Astrocyte of the spinal cord (primary cell): ENCODE measurements at regions not wholly inside any gene's neighbourhood (a gene's known extent, or its start where the extent isn't known, plus 50 kb on each side); places are given as distances from the start of the nearest gene placed in this dataset.

Source experiments
- DNase-seq: peaks from one replicate; pipeline ENCODE4 v3.0.0; 2011; ENCODE audit warnings: low read depth, low spot score
- H3K4me3 ChIP-seq: 2 replicates; pipeline ENCODE4 v1.5.1; 2011; ENCODE audit warnings: low read depth, mild to moderate bottlenecking, low read length, moderate library complexity
- in situ Hi-C: cut with HindIII; loops from 2 replicates; pipeline ENCODE4 v1.10.0; 2017; ENCODE audit warnings: low sequenced_read_pairs
- TF ChIP-seq, protein P1 (sequence below): IDR thresholded peaks from 2 replicates; pipeline ENCODE4 v1.5.1; 2012; ENCODE audit warnings: low read depth, mild to moderate bottlenecking, low read length, inconsistent platforms

DNA sequence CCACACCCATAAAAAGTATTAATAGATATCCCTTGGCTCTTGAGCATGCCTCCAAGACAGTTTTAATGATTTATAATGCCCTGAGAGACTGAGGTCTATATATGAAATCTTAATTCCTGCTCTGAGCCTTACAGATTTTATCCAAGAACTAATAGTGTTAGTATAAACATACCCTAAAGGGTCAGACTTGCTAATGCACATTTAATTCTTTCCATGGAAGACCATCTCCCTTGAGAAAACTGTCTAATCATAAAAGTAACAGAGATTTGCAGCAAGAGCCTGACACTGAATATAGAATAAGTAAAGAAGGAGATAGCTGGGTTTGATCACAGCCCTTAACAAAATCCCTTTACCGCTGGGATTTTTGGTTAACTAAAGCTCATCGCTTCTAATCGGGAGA is 650.8 kb upstream of the KLF12 start:
- in situ Hi-C loops: no loop called here
- DNase-seq: no peak
- no peak overlapping the region for H3K4me3 ChIP-seq
- TF ChIP-seq, protein P1, sequence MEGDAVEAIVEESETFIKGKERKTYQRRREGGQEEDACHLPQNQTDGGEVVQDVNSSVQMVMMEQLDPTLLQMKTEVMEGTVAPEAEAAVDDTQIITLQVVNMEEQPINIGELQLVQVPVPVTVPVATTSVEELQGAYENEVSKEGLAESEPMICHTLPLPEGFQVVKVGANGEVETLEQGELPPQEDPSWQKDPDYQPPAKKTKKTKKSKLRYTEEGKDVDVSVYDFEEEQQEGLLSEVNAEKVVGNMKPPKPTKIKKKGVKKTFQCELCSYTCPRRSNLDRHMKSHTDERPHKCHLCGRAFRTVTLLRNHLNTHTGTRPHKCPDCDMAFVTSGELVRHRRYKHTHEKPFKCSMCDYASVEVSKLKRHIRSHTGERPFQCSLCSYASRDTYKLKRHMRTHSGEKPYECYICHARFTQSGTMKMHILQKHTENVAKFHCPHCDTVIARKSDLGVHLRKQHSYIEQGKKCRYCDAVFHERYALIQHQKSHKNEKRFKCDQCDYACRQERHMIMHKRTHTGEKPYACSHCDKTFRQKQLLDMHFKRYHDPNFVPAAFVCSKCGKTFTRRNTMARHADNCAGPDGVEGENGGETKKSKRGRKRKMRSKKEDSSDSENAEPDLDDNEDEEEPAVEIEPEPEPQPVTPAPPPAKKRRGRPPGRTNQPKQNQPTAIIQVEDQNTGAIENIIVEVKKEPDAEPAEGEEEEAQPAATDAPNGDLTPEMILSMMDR: no peak

DNA sequence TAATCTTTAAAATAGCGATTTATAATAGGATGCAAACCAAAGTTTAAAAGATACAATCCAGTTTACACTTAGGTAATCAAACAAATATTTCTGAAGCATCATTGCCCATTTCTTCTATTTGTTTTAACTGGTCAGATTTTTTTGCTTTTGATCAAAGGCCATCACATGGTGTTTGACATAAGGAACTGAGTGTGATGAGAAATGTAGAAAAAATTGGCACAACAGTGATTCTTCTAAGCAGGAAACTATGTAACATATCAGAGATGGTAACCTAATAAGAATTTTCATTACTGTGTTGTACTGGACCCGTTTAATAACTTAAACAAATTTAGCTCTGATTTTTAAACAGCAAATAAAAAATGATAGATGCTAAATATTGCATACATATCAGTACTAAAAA is 644.7 kb upstream of the KLF12 start:
- in situ Hi-C loops: no loop called here
- TF ChIP-seq, protein P1: no peak
- no peak for DNase-seq
- H3K4me3 ChIP-seq: no peak overlapping the region

DNA sequence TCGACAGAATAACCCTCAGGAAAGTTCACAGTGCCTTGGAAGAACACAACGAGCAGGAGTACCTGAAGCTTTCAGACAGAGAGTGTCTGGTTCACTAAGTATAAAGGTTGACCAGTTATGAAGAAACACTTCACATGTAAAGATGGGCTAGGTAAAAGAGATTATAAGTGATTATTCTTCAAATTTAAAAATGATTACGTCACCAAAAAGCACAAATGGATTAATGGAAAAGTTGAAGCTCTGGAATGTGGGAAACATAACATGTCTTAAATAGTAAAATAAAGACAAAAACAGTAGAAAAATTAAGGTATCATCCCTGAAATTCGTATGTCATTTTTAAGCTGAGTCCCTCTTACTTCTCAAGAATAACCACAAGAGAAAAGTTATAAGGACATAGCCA is 643.9 kb upstream of the KLF12 start:
- in situ Hi-C loops: no loop called here
- no peak for DNase-seq
- no peak overlapping the region for H3K4me3 ChIP-seq
- TF ChIP-seq, protein P1: no peak

DNA sequence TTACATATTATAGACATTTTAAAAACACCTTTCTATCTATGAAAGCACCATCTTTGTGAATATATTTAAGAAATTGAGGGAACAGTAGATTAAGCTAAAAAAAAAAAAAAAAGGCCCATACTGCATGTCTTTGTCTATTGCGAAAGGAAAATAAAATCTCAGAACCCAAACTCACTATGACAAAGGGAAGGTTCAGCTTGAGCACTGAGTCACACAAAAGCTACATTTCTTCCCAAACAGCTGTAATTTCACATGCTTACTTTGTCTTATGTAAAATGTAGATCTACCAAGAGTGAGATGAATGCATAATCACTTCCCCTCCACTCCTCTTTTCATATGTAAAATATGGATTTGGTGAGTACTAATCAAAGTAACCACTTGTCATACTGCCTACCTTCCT is 640.1 kb upstream of the KLF12 start:
- DNase-seq: peak; percentile 54
- no peak overlapping the region for H3K4me3 ChIP-seq
- TF ChIP-seq, protein P1: no peak
- in situ Hi-C loops: no loop called here

DNA sequence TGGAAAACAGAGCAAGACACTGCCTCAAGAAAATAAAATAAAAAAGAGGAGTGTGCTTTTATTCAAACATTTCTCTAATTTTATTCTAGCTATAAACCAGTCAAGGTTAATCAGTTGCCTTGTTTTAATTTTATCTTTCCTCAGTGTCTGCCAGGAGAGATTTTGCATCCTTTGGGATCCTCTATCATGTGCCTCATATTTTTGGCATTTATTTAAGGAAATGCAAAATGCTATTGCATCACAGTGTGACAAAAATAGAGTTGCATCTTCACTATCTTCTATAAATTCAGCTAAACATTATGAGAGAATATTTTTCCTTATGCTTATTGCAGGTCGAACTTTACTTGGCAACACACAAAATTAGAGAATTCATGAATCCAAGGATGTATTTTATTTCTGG is 639.0 kb upstream of the KLF12 start:
- TF ChIP-seq, protein P1: no peak
- no peak for DNase-seq
- no peak overlapping the region for H3K4me3 ChIP-seq
- in situ Hi-C loops: no loop called here

DNA sequence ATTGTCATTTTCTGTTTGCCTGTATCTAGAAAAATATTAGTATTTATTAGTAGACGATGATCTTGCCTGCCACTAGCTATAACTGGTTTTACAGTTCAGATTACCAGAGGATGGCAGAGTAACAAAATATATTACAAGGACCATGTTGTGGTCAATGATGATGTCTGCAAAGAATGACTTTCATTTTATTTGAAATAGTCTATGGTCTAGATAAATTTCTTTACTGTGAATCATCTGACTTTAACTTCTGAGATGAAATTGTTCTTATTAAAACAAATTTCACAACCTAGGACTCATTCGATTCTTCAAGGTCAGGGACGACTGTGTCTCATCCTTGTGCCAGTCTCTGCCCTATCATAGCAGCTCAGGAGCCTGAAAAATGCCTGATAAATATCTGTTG is 637.8 kb upstream of the KLF12 start:
- TF ChIP-seq, protein P1: no peak
- DNase-seq: peak; percentile 87
- in situ Hi-C loops: no loop called here
- H3K4me3 ChIP-seq: no peak overlapping the region

DNA sequence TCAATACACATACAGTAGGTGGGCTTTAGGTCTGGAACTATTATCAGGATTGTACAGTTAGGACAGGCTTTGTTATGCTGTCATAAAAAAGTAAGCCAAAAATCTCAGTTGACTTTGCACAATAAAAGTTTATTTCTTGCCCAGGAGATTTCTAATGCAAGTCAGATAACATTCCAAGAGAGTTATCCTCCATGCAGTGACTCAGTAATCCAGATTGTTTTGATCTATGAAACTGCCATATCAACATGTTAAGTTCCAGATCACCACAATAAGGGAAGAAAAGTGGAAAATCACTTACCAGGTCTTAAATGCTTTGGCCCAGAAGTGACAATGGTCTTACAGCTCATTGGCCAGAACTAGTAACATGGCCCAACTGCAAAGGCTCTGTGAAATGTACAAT is 636.2 kb upstream of the KLF12 start:
- DNase-seq: peak; percentile 87

More for the DNA sequence above, 636.2 kb upstream of the KLF12 start:
- no peak overlapping the region for H3K4me3 ChIP-seq
- TF ChIP-seq, protein P1: no peak
- in situ Hi-C loops: no loop called here
